ENCODE measurements at regions not wholly inside any gene's neighbourhood (a gene's known extent, or its start where the extent isn't known, plus 50 kb on each side); places are given as distances from the start of the nearest gene placed in this dataset.

- TF ChIP-seq RARB (CRISPR knock-in tag; IDR thresholded peaks at IDR 0.05) = no peak
- TF ChIP-seq BACH2 (CRISPR knock-in tag; IDR thresholded peaks at IDR 0.05; ENCODE audit: borderline replicate concordance) = no peak
- no peak for TF ChIP-seq CSDC2 (CRISPR knock-in tag; IDR thresholded peaks at IDR 0.05)
- no peak for TF ChIP-seq SNAI2 (CRISPR knock-in tag; IDR thresholded peaks at IDR 0.05)
- no peak for TF ChIP-seq ARNTL (CRISPR knock-in tag; IDR thresholded peaks at IDR 0.05; ENCODE audit: borderline replicate concordance, low read depth)
- no peak for TF ChIP-seq ZC3H10 (CRISPR knock-in tag; IDR thresholded peaks at IDR 0.05)
- TF ChIP-seq ZFP3 (CRISPR knock-in tag; IDR thresholded peaks at IDR 0.05) = no peak
- TF ChIP-seq PATZ1 (CRISPR knock-in tag; IDR thresholded peaks at IDR 0.05; ENCODE audit: borderline replicate concordance) = no peak
- TF ChIP-seq ZNF8 (CRISPR knock-in tag; IDR thresholded peaks at IDR 0.05) = no peak
- TF ChIP-seq OSR1 (CRISPR knock-in tag; IDR thresholded peaks at IDR 0.05) = no peak
- no peak for TF ChIP-seq ZNF565 (CRISPR knock-in tag; conservative IDR thresholded peaks at IDR 0.05; ENCODE audit: low read depth)
Observed at GRCh38 chr13:28548872-28549271, 53.9 kb upstream of the FLT1 start.

Data from SK-N-SH treated with all-trans-retinoic acid at 6 μM for 48 hours (cell line).